Esophagus (tissue), 2 donors: ENCODE measurements at regions not wholly inside any gene's neighbourhood (a gene's known extent, or its start where the extent isn't known, plus 50 kb on each side); places are given as distances from the start of the nearest gene placed in this dataset.

Experiments
- H3K27ac ChIP-seq, 2 donors: one replicate each; pipeline ENCODE4 v1.5.1; 2013; ENCODE audit warnings: low read depth in 2 of 2, mild to moderate bottlenecking in 2 of 2, inconsistent platforms in 1 of 2, low read length in 1 of 2, moderate library complexity in 1 of 2
- H3K27me3 ChIP-seq, 2 donors: one replicate each; pipeline ENCODE4 v1.6.1; 2013; ENCODE audit warnings: low read length in 2 of 2, control low read depth in 1 of 2, mild to moderate bottlenecking in 1 of 2; ENCODE audit not compliant: insufficient read depth in 2 of 2, control insufficient read depth in 1 of 2
- H3K36me3 ChIP-seq, 2 donors: one replicate each; pipeline ENCODE4 v1.6.1; 2013; ENCODE audit warnings: low read length in 1 of 2; ENCODE audit not compliant: control insufficient read depth in 2 of 2, insufficient read depth in 2 of 2
- H3K4me1 ChIP-seq, 2 donors: one replicate each; pipeline ENCODE4 v1.6.1; 2013; ENCODE audit warnings: low read length in 1 of 2; ENCODE audit not compliant: control insufficient read depth in 2 of 2, insufficient read depth in 2 of 2
- H3K4me3 ChIP-seq, 2 donors: one replicate each; pipeline ENCODE4 v1.5.1; 2013; ENCODE audit warnings: low read length in 2 of 2, mild to moderate bottlenecking in 2 of 2, low read depth in 1 of 2, moderate library complexity in 1 of 2
- H3K9me3 ChIP-seq, 2 donors: one replicate each; pipeline ENCODE4 v1.6.1; 2013; ENCODE audit warnings: mild to moderate bottlenecking in 2 of 2, low read depth in 1 of 2, low read length in 1 of 2, moderate library complexity in 1 of 2; ENCODE audit not compliant: control insufficient read depth in 2 of 2, insufficient read depth in 1 of 2
- WGBS, 2 donors: extraction: QIAGEN DNeasy Blood & Tissue Kit; methylation state at CpG; one replicate each; pipeline ENCODE4 v1.1.7; 2013; 5-methylcytosine and 5-hydroxymethylcytosine counted together
- donor health status: healthy with polysubstance abuse.
- donor health status: Bipolar disorder and iron deficiency.

- no peaks in the 10 kb centered on the region for H3K4me1 ChIP-seq
- WGBS, 2 donors = 44 to 45% methylated on average over 5 of the region's 5 CpGs
Observed at GRCh38 chr4:130850019-130850524, 1754.1 kb downstream of the C4orf33 start.

DNA sequence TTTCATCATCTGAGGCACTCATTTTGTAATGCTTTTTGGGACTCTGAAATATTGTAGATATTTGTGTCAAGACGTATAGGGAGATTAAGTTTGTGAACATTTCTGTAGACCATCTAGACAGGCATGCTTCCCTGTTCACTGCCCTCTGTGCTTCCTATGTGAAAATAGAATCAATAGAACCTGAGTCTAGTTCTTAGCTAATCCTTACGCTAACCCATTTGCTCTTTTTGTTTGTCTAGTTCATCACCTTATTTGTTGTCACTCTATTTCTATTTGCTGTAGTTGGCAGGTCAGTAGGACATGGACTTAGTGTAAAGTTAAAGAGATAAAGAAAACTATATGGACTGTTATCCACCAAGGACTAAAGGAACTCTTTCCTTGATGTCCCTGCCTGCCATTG is 1755.2 kb downstream of the C4orf33 start:
- no peak overlapping the region for H3K27ac ChIP-seq
- no peak overlapping the region for H3K4me3 ChIP-seq
- no peaks in the 10 kb centered on the region for H3K36me3 ChIP-seq
- no peaks in the 10 kb centered on the region for H3K27me3 ChIP-seq
- H3K9me3 ChIP-seq = peaks cover 0 to 3% of the 10 kb centered on the region in 2 donors
- H3K4me1 ChIP-seq = no peaks in the 10 kb centered on the region
- 64 to 73% methylated on average over 2 of the region's 2 CpGs for WGBS, 2 donors

More at GRCh38 chr4:130850019-130850524, 1754.1 kb downstream of the C4orf33 start:
- no peaks in the 10 kb centered on the region for H3K36me3 ChIP-seq
- H3K27ac ChIP-seq = no peak overlapping the region
- no peaks in the 10 kb centered on the region for H3K27me3 ChIP-seq
- no peak overlapping the region for H3K4me3 ChIP-seq
- H3K9me3 ChIP-seq = peaks cover 0 to 3% of the 10 kb centered on the region in 2 donors

- no peaks in the 10 kb centered on the region for H3K4me1 ChIP-seq
- no peak overlapping the region for H3K4me3 ChIP-seq
- no peak overlapping the region for H3K27ac ChIP-seq
- no peaks in the 10 kb centered on the region for H3K36me3 ChIP-seq
- H3K9me3 ChIP-seq = peaks cover 0 to 3% of the 10 kb centered on the region in 2 donors
- 82 to 85% methylated on average over 3 of the region's 3 CpGs for WGBS, 2 donors
- no peaks in the 10 kb centered on the region for H3K27me3 ChIP-seq
Observed at GRCh38 chr4:130851932-130852331, 1756.0 kb downstream of the C4orf33 start.

DNA sequence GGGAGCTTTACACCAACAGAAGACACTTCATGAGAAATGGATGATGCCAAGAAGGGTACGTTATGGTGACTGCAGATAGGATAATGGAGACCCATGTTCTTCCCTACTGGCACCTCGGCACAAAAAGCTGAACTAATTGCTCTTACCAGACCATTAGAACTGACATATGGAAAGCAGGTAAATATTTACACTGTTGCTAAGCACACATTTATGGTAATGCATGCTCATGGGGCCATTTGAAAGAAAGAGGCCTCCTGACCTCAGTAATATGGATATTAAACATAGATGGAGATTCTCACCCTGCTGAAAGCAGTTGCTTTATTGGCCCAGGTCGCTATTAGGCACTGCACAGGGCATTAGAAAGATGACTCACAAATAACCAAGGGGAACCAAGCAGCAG is 1759.6 kb downstream of the C4orf33 start:
- Histone ChIP-seq H3K4me3 (no peak overlapping the region), H3K9me3 (peaks cover 0 to 3% of the 10 kb centered on the region in 2 donors), H3K27me3 (no peaks in the 10 kb centered on the region), H3K36me3 (no peaks in the 10 kb centered on the region), H3K27ac (no peak overlapping the region), H3K4me1 (no peaks in the 10 kb centered on the region)
- 51 to 59% methylated on average over 3 of the region's 3 CpGs for WGBS, 2 donors

DNA sequence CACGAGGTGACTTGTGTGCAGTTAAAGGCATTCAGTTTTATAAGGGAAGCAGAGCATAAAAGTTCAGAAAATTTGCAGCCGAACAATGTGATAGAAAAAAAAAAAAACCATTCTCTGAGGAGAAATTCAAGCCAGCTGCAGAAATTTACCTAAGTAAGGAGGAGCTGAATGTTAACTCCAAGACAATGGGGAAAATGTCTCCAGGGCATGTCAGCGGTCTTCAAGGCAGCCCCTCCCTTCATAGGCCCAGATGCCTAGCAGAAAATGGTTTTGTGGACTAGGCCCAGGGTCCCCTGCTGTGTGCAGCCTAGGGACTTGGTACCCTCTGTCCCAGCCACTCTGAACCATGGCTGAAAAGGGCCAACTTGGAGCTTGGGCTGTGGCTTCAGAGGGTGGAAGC is 1764.0 kb downstream of the C4orf33 start:
- H3K36me3 ChIP-seq = no peaks in the 10 kb centered on the region
- no peak overlapping the region for H3K27ac ChIP-seq
- H3K9me3 ChIP-seq = no peaks in the 10 kb centered on the region
- no peaks in the 10 kb centered on the region for H3K27me3 ChIP-seq
- H3K4me1 ChIP-seq = no peaks in the 10 kb centered on the region
- WGBS, 2 donors = 80% methylated on average over 3 of the region's 3 CpGs
- no peak overlapping the region for H3K4me3 ChIP-seq

- Histone ChIP-seq H3K27me3 (no peaks in the 10 kb centered on the region), H3K36me3 (no peaks in the 10 kb centered on the region), H3K4me1 (no peaks in the 10 kb centered on the region), H3K4me3 (no peak overlapping the region), H3K9me3 (no peaks in the 10 kb centered on the region), H3K27ac (no peak overlapping the region)
Observed at GRCh38 chr4:130896920-130897319, 1801.0 kb downstream of the C4orf33 start.

GRCh38 chr4:130901321-130901720 is 1805.4 kb downstream of the C4orf33 start:
- H3K4me3 ChIP-seq = no peak overlapping the region
- H3K9me3 ChIP-seq = no peaks in the 10 kb centered on the region
- H3K36me3 ChIP-seq = no peaks in the 10 kb centered on the region
- no peaks in the 10 kb centered on the region for H3K27me3 ChIP-seq
- WGBS, 2 donors = 64 to 71% methylated on average over 5 of the region's 5 CpGs
- no peaks in the 10 kb centered on the region for H3K4me1 ChIP-seq
- H3K27ac ChIP-seq = no peak overlapping the region

DNA sequence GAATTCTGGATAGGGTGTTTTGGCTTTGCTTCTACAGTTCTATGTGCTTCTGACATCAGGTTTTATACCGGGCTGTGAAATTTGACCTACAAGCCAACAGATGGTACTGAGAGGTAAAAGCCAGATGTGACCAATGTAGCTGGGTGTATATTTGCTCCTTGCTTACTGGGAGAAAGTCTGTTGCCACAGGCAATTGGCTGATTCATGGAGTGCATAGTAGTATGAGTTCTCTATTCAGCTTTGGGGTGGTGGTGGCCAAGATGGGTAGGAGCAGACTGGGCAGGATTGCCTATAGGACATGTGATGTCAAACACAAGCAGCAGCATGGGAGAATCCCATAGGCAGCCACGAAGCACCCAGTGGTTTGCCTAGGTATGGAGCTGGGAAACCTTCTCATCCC is 1827.0 kb downstream of the C4orf33 start:
- Histone ChIP-seq H3K9me3 (peaks cover 0 to 6% of the 10 kb centered on the region in 2 donors), H3K36me3 (no peaks in the 10 kb centered on the region), H3K27ac (no peak overlapping the region), H3K27me3 (no peaks in the 10 kb centered on the region), H3K4me3 (no peak overlapping the region), H3K4me1 (no peaks in the 10 kb centered on the region)
- WGBS, 2 donors = 65 to 71% methylated on average over 2 of the region's 2 CpGs

DNA sequence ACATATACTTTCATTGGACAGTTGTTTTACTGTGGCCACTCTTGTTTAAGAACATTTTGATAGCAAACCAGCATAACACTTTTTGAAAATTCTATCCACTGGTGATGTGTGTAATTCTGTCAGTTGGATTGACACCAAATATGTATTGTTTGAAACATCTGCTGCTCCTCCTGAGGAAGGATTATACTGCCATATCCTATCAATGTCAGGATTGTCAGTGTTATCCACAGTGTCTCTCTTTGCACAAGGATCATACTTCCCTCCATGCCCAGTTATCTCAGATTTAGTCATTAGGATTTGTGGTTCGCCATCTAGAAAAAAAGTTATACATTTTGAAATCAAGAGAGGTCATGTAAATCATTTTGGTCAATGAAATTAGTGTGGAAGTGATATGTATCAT is 1859.6 kb downstream of the C4orf33 start:
- Histone ChIP-seq H3K4me3 (no peak overlapping the region), H3K27me3 (no peaks in the 10 kb centered on the region), H3K36me3 (no peaks in the 10 kb centered on the region), H3K4me1 (no peaks in the 10 kb centered on the region), H3K27ac (no peak overlapping the region), H3K9me3 (no peaks in the 10 kb centered on the region)
- WGBS, 2 donors = 78 to 82% methylated on average over 1 of the region's 1 CpG

DNA sequence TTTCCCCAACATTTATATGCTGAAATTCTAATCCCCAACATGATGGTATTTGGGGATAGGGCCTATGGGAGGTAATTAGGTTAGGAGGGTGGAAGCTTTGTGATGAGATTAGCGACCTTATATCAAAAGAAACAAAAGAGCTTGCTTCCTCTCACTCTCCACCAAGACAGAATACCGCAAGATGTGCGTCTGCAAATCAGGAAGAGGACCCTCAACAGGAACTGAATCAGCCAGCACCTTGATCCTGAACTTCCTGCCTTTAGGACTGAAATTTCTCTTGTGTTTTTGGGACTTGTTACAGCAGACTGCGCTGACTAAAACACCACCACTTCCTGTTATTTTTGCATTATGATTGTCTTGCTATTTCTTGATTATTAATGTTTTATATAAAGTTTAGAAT is 1889.4 kb downstream of the C4orf33 start:
- Histone ChIP-seq H3K36me3 (no peaks in the 10 kb centered on the region), H3K4me1 (no peaks in the 10 kb centered on the region), H3K9me3 (peaks cover 0 to 3% of the 10 kb centered on the region in 2 donors), H3K27me3 (no peaks in the 10 kb centered on the region), H3K4me3 (no peak overlapping the region), H3K27ac (no peak overlapping the region)
- WGBS, 2 donors = 60 to 63% methylated on average over 4 of the region's 4 CpGs
